Liver (tissue), 3 donors: ENCODE measurements at regions not wholly inside any gene's neighbourhood (a gene's known extent, or its start where the extent isn't known, plus 50 kb on each side); places are given as distances from the start of the nearest gene placed in this dataset.

Experiments used
- CTCF ChIP-seq: fragments of 150-350 bp; IDR thresholded peaks from 2 replicates; pipeline ENCODE4 v1.5.1; 2017; ENCODE audit warnings: improper control_type of control experiment, low read depth, low read length; ENCODE audit not compliant: missing input control
- EGR1 ChIP-seq, 2 donors: IDR thresholded peaks; 2 replicates each; pipeline ENCODE4 v1.6.1; 2016 to 2018; ENCODE audit warnings: antibody characterized with exemption in 2 of 2, low read depth in 2 of 2
- GABPA ChIP-seq, 2 donors: IDR thresholded peaks in 1 of 2; conservative IDR thresholded peaks in 1 of 2; 2 replicates each; pipeline ENCODE4 v1.6.1; 2016; ENCODE audit warnings: antibody characterized with exemption in 2 of 2, mild to moderate bottlenecking in 1 of 2, moderate library complexity in 1 of 2
- HNF4A ChIP-seq, 2 donors: conservative IDR thresholded peaks; 2 replicates each; pipeline ENCODE4 v1.6.1; 2016; ENCODE audit warnings: antibody characterized with exemption in 2 of 2, mild to moderate bottlenecking in 2 of 2
- HNF4G ChIP-seq: IDR thresholded peaks from 2 replicates; pipeline ENCODE4 v1.6.1; 2016; ENCODE audit warnings: antibody characterized with exemption
- JUND ChIP-seq, 2 donors: IDR thresholded peaks; 2 replicates each; pipeline ENCODE4 v1.6.1; 2016; ENCODE audit warnings: antibody characterized with exemption in 2 of 2
- NR2F2 ChIP-seq: IDR thresholded peaks from 2 replicates; pipeline ENCODE4 v1.6.1; 2016; ENCODE audit warnings: antibody characterized with exemption
- REST ChIP-seq: IDR thresholded peaks from 2 replicates; pipeline ENCODE4 v1.6.1; 2016; ENCODE audit warnings: antibody characterized with exemption, mild to moderate bottlenecking
- TAF1 ChIP-seq: conservative IDR thresholded peaks from 2 replicates; pipeline ENCODE4 v1.6.1; 2016; ENCODE audit warnings: antibody characterized with exemption, mild to moderate bottlenecking
- YY1 ChIP-seq: IDR thresholded peaks from 2 replicates; pipeline ENCODE4 v1.6.1; 2016; ENCODE audit warnings: antibody characterized with exemption, mild to moderate bottlenecking
- TF ChIP-seq, protein P1 (sequence below): IDR thresholded peaks from 2 replicates; pipeline ENCODE4 v1.6.1; 2016; ENCODE audit warnings: antibody characterized with exemption
- TF ChIP-seq, protein P2 (sequence below): IDR thresholded peaks from 2 replicates; pipeline ENCODE4 v1.6.1; 2016; ENCODE audit warnings: antibody characterized with exemption
- TF ChIP-seq, protein P3 (sequence below): IDR thresholded peaks from 2 replicates; pipeline ENCODE4 v1.6.1; 2016; ENCODE audit warnings: antibody characterized with exemption
- donor health status: healthy.
- donor health status: healthy.

DNA sequence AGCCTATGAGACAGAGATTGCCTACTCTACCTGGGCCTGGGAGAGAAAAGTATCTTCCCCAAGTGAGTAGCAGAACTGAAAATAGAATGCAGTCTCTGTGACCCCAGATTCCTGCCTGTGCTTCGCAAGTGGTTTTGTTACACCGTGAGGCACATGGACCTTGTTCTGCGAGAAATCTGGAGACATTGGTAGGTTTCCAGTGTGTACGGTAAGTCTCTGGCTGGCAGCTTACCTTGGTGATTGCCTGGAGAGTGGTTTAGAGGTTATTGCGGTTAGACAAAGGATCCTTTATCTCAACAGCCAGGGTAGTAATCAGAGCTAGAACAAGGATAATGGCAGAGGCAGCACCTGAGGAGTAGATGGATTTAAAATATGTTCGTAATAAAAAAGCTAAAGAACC lies 606.0 kb upstream of the GCFC2 start:
- TF ChIP-seq CTCF (no peak), EGR1 (IDR thresholded peaks at IDR 0.05; ENCODE audit: low read depth in 2 of 2) (no peak), REST (no peak), GABPA (IDR thresholded peaks at IDR 0.05 in 1 of 2, conservative IDR thresholded peaks at IDR 0.05 in 1 of 2) (no peak), NR2F2 (no peak), YY1 (no peak), HNF4G (no peak), TAF1 (no peak), HNF4A (conservative IDR thresholded peaks at IDR 0.05) (no peak), JUND (IDR thresholded peaks at IDR 0.05) (no peak)
- TF ChIP-seq, protein P1, sequence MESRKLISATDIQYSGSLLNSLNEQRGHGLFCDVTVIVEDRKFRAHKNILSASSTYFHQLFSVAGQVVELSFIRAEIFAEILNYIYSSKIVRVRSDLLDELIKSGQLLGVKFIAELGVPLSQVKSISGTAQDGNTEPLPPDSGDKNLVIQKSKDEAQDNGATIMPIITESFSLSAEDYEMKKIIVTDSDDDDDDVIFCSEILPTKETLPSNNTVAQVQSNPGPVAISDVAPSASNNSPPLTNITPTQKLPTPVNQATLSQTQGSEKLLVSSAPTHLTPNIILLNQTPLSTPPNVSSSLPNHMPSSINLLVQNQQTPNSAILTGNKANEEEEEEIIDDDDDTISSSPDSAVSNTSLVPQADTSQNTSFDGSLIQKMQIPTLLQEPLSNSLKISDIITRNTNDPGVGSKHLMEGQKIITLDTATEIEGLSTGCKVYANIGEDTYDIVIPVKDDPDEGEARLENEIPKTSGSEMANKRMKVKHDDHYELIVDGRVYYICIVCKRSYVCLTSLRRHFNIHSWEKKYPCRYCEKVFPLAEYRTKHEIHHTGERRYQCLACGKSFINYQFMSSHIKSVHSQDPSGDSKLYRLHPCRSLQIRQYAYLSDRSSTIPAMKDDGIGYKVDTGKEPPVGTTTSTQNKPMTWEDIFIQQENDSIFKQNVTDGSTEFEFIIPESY, result no peak
- TF ChIP-seq, protein P2, sequence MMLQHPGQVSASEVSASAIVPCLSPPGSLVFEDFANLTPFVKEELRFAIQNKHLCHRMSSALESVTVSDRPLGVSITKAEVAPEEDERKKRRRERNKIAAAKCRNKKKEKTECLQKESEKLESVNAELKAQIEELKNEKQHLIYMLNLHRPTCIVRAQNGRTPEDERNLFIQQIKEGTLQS, result no peak
- TF ChIP-seq, protein P3, sequence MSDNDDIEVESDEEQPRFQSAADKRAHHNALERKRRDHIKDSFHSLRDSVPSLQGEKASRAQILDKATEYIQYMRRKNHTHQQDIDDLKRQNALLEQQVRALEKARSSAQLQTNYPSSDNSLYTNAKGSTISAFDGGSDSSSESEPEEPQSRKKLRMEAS, result no peak
